GM23338 (cell line): ENCODE measurements at regions not wholly inside any gene's neighbourhood (a gene's known extent, or its start where the extent isn't known, plus 50 kb on each side); places are given as distances from the start of the nearest gene placed in this dataset.

ENCODE experiments used
- CREB1 ChIP-seq: fragments of 250-450 bp; sonication (Bioruptor Pico); IDR thresholded peaks from 2 replicates; pipeline ENCODE4 v1.5.0; 2020; ENCODE audit warnings: low read depth, mild to moderate bottlenecking, moderate library complexity
- ETS1 ChIP-seq: IDR thresholded peaks from 2 replicates; pipeline ENCODE4 v1.6.1; 2016; ENCODE audit warnings: antibody characterized with exemption
- EZH2 ChIP-seq: fragments of 200-600 bp; sonication (generic); IDR thresholded peaks from one replicate; pipeline ENCODE4 v1.8.0; 2017; ENCODE audit warnings: antibody characterized with exemption, mild to moderate bottlenecking, low read depth; ENCODE audit not compliant: unreplicated experiment
- EZH2phosphoT487 ChIP-seq: fragments of 200-600 bp; sonication (generic); IDR thresholded peaks from one replicate; pipeline ENCODE4 v1.8.1; 2018; ENCODE audit warnings: antibody characterized with exemption; ENCODE audit not compliant: unreplicated experiment
- JUNB ChIP-seq: IDR thresholded peaks from one replicate; pipeline ENCODE4 v1.6.1; 2016; ENCODE audit warnings: antibody characterized with exemption; ENCODE audit not compliant: unreplicated experiment
- NANOG ChIP-seq: IDR thresholded peaks from 2 replicates; pipeline ENCODE4 v1.6.1; 2016; ENCODE audit warnings: antibody characterized with exemption, borderline replicate concordance
- POLR2AphosphoS5 ChIP-seq: IDR thresholded peaks from 2 replicates; pipeline ENCODE4 v1.6.1; 2016; ENCODE audit warnings: antibody characterized with exemption, low read depth
- REST ChIP-seq: IDR thresholded peaks from one replicate; pipeline ENCODE4 v1.6.1; 2018; ENCODE audit warnings: antibody characterized with exemption; ENCODE audit not compliant: unreplicated experiment
- ZNF331 ChIP-seq: fragments of 250-450 bp; sonication (Bioruptor Pico); IDR thresholded peaks from 2 replicates; pipeline ENCODE4 v1.5.0; 2020; ENCODE audit warnings: low read depth, mild to moderate bottlenecking, moderate library complexity
- TF ChIP-seq, protein P1 (sequence below), 2 experiments: fragments of 200-600 bp in 1 of 2; sonication (generic) in 1 of 2; conservative IDR thresholded peaks; 2 replicates each; pipeline versions ENCODE4 v1.5.1 to v1.6.1; 2016 to 2017; ENCODE audit warnings: antibody characterized with exemption in 2 of 2, low read depth in 2 of 2, mild to moderate bottlenecking in 2 of 2, moderate library complexity in 1 of 2

GRCh38 chr4:127268367-127268766 lies 364.4 kb upstream of the INTU start:
- TF ChIP-seq POLR2AphosphoS5 = no peak
- TF ChIP-seq, protein P1, sequence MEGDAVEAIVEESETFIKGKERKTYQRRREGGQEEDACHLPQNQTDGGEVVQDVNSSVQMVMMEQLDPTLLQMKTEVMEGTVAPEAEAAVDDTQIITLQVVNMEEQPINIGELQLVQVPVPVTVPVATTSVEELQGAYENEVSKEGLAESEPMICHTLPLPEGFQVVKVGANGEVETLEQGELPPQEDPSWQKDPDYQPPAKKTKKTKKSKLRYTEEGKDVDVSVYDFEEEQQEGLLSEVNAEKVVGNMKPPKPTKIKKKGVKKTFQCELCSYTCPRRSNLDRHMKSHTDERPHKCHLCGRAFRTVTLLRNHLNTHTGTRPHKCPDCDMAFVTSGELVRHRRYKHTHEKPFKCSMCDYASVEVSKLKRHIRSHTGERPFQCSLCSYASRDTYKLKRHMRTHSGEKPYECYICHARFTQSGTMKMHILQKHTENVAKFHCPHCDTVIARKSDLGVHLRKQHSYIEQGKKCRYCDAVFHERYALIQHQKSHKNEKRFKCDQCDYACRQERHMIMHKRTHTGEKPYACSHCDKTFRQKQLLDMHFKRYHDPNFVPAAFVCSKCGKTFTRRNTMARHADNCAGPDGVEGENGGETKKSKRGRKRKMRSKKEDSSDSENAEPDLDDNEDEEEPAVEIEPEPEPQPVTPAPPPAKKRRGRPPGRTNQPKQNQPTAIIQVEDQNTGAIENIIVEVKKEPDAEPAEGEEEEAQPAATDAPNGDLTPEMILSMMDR (conservative IDR thresholded peaks at IDR 0.05; ENCODE audit: low read depth in 2 of 2) = no peak
- TF ChIP-seq EZH2phosphoT487 = no peak
- TF ChIP-seq REST = no peak
- TF ChIP-seq EZH2 = no peak
- TF ChIP-seq CREB1 (CRISPR knock-in tag) = no peak
- TF ChIP-seq JUNB = no peak
- no peak for TF ChIP-seq ETS1
- no peak for TF ChIP-seq ZNF331
- TF ChIP-seq NANOG = no peak
